Ureter (tissue), 1 donor: ENCODE measurements at regions not wholly inside any gene's neighbourhood (a gene's known extent, or its start where the extent isn't known, plus 50 kb on each side); places are given as distances from the start of the nearest gene placed in this dataset.

Source experiments
- DNase-seq: peaks from one replicate; pipeline ENCODE4 v3.0.0-alpha.2; 2020; ENCODE audit warnings: low spot score
- donor health status: DM: yes; HTN: yes; CAD: no.

DNA sequence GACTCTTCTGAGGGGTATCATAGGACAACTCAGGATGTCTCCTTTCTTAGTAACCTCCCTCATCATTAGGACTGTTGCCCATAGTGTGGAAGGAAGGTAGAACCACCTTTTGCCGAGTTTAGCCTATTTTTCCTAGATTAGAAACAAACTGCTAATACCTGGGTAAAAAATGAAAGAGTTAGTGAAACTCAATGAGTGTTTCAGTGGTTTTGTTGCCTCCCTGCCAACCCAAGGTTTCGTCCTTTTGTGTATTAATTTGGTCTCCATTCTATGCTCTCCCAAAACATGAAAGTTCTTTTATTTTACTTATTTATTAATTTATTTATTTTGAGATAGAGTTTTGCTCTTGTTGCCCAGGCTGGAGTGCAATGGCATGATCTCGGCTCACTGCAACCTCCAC is 174.9 kb upstream of the KCNJ16 start:
- no peak for DNase-seq

DNA sequence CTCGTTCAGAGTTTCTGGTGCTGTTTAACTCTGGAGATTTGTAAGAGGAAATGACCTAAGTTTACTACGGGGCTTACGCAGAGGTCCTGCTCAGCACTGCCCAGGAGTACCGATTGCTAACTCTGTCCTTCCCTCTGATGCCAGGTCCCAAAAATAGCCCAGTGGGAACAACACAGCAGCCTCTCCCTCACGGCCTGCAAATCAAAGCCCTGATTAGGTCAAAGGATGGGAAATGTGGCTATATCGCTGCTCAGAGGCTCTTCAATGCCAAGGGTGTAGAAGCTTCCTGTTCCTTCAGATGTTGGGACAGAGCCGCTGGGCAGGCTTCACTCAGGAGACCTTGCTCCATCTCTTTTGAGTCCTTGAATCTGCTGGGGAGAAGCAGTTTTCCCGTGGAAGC is 174.2 kb upstream of the KCNJ16 start:
- DNase-seq = no peak

DNA sequence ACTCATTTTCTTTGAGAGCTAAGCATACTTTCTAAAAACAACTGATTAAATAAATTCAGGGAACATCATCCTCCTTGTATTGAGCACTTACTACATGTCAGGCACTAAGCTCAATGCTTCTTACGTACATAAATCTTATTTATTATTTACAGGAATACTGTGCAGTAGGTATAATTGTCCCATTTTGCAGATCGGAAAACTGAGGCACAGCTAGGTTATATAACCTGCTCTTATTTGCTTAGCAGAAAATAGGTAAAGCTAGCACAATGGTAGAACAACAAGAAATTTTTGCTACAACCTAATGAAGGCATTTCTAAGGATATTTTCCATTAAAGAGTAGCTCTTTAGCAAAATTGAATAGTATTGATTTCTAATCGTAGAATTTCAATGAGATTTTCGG is 168.7 kb upstream of the KCNJ16 start:
- no peak for DNase-seq

GRCh38 chr17:69907132-69907847 is 167.7 kb upstream of the KCNJ16 start:
- no peak for DNase-seq

DNA sequence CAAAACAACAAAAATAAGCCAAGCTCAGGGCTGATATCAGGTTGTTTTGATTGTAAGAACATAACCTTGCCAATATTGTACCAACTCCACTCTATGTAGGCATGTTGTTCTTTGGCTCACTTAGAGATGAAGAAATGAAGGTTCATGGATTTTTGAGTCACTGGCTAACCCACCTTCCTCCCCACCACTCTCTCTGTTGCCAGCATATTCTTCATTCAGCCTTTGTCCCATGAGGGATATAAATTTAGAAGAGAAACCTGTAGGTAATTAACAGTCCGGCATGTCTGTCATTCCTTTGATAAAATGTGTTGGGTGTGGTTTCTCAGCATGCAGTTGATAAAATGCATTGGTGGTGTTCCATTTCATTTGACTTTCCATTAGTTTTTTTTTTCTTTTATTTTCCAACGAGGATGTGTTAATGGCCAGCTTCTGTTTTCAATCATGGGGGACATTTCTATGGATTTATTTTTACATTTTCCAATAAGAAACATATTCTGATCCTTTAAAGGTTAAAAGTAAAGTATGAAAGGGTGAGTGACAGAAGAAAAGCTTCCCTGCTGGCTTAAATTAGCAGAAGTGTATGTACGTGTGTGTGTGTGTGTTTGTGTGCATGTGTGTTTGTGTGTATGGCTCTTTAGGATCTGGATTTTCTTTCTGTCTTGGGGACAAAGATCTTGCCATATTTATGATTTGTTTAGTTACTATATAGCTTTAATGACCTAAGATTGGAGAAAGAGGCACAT is 166.2 kb upstream of the KCNJ16 start:
- no peak for DNase-seq

DNA sequence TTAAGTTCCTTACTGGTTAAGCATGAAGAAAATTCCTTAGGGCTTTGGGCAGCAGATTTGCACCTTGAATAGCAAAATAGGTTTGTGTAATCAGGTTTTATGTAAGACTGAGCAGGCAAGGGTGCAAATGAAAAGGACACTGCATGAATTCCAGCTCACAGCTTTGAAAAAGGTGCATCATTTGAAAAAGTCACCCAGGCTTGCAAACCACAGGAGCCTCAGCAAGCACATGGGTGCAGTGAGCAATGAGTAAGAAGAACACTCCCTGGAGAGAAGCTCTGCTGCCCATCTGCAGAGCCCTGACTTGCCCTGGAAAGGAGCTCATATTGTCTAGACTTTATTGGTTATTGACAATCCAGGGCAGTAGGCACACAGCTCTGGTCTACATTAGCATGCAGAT is 165.6 kb upstream of the KCNJ16 start:
- no peak for DNase-seq

GRCh38 chr17:69912805-69913204 is 162.2 kb upstream of the KCNJ16 start:
- no peak for DNase-seq

DNA sequence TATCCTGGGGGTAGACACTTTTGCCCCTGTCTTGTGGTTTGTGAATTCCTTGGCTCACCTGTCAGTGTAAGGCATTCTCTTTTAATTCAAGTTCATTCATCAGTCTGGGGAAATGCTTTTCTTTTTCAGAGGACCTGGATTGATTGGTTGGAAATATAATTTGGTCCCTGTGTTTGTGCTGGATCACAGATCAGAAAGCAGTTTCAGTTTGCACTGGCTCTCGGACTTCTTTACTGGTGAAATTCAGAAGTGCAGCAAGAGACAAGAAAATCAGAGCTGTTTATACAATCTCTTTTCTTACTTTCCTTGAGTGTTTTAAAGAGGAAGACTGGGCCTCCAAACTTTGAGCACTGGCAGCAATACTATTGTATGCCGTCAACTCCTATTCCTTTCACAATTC is 161.8 kb upstream of the KCNJ16 start:
- DNase-seq = no peak

DNA sequence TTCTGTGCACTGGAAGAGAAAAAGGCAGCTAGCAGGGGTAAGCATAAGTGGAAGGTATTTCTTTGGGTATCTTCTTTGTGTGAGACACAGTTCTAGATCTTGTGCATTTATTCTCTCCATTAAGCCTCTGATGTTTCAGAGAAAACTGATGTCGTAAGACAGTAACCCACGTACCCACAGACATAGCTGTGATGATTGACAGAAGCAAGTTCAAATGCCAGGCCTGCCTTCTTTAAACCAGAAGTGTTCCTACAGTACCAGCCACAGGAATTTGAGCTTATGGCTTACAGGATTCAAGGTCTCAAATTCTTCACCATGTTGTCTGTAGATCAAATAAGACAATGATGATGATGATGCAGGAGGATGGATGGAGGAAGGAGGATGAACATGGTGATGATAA is 161.4 kb upstream of the KCNJ16 start:
- DNase-seq = no peak

- no peak for DNase-seq
Observed at GRCh38 chr17:69914520-69914919, 160.5 kb upstream of the KCNJ16 start.

- no peak for DNase-seq
Observed at GRCh38 chr17:69916761-69917160, 158.3 kb upstream of the KCNJ16 start.

- no peak for DNase-seq
Observed at GRCh38 chr17:69918164-69918563, 156.9 kb upstream of the KCNJ16 start.

- no peak for DNase-seq
Observed at GRCh38 chr17:69919789-69920188, 155.2 kb upstream of the KCNJ16 start.

DNA sequence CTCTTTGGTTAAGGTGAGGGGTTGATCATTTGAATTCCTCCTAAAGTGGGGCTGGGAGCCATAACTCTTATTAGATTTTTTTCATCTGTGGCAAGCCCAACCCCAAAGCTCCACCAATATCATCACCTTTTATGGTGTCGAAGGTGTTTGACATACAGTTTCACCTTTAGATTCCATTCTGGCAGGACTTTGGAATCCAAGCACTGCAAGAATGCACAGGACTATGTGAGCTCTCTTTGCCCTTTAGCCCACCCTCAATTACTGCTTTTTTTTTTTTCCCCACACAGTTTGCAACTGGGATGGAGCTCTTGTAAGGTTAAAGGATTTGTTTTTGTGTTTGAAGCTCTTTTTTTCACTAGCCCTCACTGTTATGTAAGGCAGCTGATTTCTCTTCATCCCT is 154.0 kb upstream of the KCNJ16 start:
- no peak for DNase-seq

DNA sequence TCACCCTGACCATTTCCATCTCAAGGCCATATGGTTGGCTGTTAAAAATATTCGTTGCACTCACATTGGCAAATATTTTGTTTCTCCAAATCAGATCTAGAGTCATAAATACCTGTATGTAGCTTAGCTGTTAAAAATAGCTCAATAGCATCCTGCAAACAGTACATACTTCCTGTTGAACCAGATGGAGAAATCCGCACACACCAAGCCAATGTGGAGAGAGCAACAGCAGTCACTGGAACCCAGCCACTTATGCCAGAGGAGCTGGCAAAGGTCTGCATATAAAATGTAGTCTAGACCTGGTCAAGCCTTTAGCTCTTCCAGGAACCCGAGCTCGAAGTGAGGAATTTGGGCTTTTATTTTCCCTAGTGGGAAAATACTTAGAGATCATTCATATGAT is 146.4 kb upstream of the KCNJ16 start:
- DNase-seq = no peak

GRCh38 chr17:69936996-69937395 is 138.0 kb upstream of the KCNJ16 start:
- no peak for DNase-seq

- DNase-seq = no peak
Observed at GRCh38 chr17:69943058-69943457, 132.0 kb upstream of the KCNJ16 start.

- DNase-seq = no peak
Observed at GRCh38 chr17:69944406-69944805, 130.6 kb upstream of the KCNJ16 start.

DNA sequence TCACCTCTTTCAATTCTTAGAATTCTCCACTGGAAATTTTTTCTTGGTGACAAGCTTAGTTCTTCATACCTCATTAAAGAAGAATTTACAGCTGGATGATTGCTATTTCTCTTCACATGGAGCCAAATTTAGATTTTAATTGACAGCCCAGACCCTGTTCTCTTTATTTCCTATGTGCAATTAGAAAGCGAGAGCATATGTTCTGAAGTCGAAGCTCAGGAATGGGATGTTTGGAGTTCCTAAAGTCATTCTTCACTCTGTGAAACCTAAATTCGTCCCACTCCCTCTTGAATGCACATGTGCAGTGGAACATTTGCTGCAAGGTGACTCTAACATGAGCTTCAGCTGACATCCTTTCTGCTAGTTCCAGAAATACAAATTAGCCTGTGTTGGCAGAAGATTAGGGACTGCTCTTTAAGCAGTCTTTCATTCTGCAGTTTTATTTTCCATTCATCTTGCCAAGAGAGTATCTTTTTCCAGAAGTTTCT is 129.3 kb upstream of the KCNJ16 start:
- DNase-seq = no peak

DNA sequence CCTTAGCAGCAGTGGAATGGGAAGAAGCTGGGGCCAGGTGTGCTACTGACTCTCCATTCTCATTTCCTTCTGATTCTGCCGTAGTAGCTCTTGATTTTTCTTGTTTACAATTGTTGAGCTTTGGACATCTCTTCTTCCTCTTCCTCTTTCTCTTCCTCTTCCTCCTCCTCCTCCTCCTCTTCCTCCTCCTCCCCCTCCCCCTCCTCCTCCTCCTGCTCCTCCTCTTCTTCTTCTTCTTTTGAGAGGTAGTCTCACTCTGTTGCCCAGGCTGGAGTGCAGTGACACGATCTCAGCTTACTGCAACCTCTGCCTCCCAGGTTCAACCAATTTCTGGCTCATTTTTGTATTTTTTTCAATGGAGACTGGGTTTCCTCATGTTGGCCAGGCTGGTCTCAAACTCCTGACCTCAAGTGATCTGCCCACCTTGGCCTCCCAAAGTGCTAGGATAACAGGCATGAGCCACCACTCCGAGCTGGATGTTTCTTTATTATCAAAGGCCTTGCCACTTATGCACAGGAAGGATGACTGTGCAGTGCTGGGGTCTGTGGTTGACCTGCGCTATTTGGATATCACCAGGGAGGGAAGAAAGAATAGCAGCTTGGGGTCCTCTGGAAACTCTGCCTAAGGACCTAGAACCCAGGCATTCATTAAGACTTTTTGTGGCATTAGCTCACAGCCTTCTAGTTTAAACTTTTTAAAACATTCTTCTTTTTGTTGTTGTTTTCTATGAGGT is 127.8 kb upstream of the KCNJ16 start:
- no peak for DNase-seq

DNA sequence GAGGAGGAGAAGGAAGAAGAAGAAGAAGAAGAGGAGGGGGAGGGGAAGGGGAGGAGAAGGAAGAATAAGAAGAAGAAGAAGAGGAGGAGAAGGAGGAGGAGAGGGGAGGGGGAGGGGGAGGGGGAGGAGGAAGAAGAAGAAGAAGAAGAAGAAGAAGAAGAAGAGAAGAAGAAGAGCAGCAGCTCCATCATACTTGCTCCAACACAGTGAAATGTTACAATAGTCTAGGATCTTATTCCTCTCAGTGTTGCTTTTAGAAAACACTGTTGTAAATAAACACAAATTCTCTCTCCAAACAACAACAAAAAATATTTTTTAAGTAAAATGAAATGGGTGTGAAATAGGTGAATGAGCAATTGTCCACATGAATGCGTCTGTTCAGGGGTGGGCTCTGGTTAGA is 126.6 kb upstream of the KCNJ16 start:
- no peak for DNase-seq

- no peak for DNase-seq
Observed at GRCh38 chr17:69949496-69949895, 125.5 kb upstream of the KCNJ16 start.
